PC-9 (cell line): ENCODE measurements at regions not wholly inside any gene's neighbourhood (a gene's known extent, or its start where the extent isn't known, plus 50 kb on each side); places are given as distances from the start of the nearest gene placed in this dataset.

ENCODE experiments used
- BruUV-seq: library from RNA; stranded (reverse); fragments of 400-500 nt; replicated peaks from 2 replicates; lab custom pipeline; 2021; lab: Mats Ljungman, UMichigan
- CTCF ChIA-PET: fragments of 300-600 bp; sonication (Branson Sonifier 250); formaldehyde crosslinking; loops from one replicate; lab custom pipeline; 2022; ENCODE audit warnings: antibody characterized with exemption; lab: Charles Lee
- POLR2A ChIA-PET: fragments of 300-600 bp; sonication (Branson Sonifier 250); formaldehyde crosslinking; loops from one replicate; lab custom pipeline; 2022; ENCODE audit warnings: antibody characterized with exemption; ENCODE audit not compliant: unreplicated experiment; lab: Charles Lee
- DNase-seq, 2 experiments: peaks; one replicate each; pipeline versions ENCODE4 v3.0.0 to v3.0.0-alpha.2; 2015 to 2022; ENCODE audit warnings: mixed read lengths in 1 of 2
- H2AFZ ChIP-seq: fragments of 200-600 bp; sonication (generic); 2 replicates; pipeline ENCODE4 v1.8.1; 2017; ENCODE audit warnings: antibody characterized with exemption
- H3F3A ChIP-seq: fragments of 200-600 bp; sonication (generic); 2 replicates; pipeline ENCODE4 v1.8.1; 2017; ENCODE audit warnings: antibody characterized with exemption, mild to moderate bottlenecking, low read depth; ENCODE audit not compliant: insufficient read depth
- H3K27ac ChIP-seq: fragments of 200-600 bp; sonication (generic); 2 replicates; pipeline ENCODE4 v1.6.1; 2016; ENCODE audit warnings: mixed run types
- H3K27me3 ChIP-seq: fragments of 200-600 bp; sonication (generic); 2 replicates; pipeline ENCODE4 v1.6.1; 2016; ENCODE audit warnings: low read depth, mixed run types; ENCODE audit not compliant: insufficient read depth
- H3K36me3 ChIP-seq: fragments of 200-600 bp; sonication (generic); 2 replicates; pipeline ENCODE4 v1.6.1; 2016; ENCODE audit warnings: low read depth, mixed run types
- H3K4me1 ChIP-seq: fragments of 200-600 bp; sonication (generic); replicated peaks from 2 replicates; pipeline ENCODE4 v1.6.1; 2016; ENCODE audit warnings: mixed run types; ENCODE audit not compliant: insufficient read depth
- H3K4me2 ChIP-seq: fragments of 200-600 bp; sonication (generic); 2 replicates; pipeline ENCODE4 v1.6.1; 2017; ENCODE audit warnings: mixed run types
- H3K4me3 ChIP-seq: fragments of 200-600 bp; sonication (generic); 2 replicates; pipeline ENCODE4 v1.6.1; 2016; ENCODE audit warnings: mixed run types
- H3K79me2 ChIP-seq: fragments of 200-600 bp; sonication (generic); 2 replicates; pipeline ENCODE4 v1.6.1; 2017; ENCODE audit warnings: low read depth, mixed run types
- H3K9me2 ChIP-seq: fragments of 200-600 bp; sonication (generic); 2 replicates; pipeline ENCODE4 v1.8.1; 2017; ENCODE audit warnings: mild to moderate bottlenecking; ENCODE audit not compliant: insufficient read depth
- H3K9me3 ChIP-seq: fragments of 200-600 bp; sonication (generic); 2 replicates; pipeline ENCODE4 v1.8.1; 2016; ENCODE audit warnings: low read depth; ENCODE audit not compliant: insufficient read depth
- H4K20me1 ChIP-seq: fragments of 200-600 bp; sonication (generic); 2 replicates; pipeline ENCODE4 v1.8.1; 2017; ENCODE audit not compliant: insufficient read depth
- CTCF ChIP-seq: fragments of 200-600 bp; sonication (generic); conservative IDR thresholded peaks from 2 replicates; pipeline ENCODE4 v1.6.1; 2017; ENCODE audit warnings: mixed run types, antibody characterized with exemption, mild to moderate bottlenecking, moderate library complexity
- EZH2 ChIP-seq: fragments of 200-600 bp; sonication (generic); IDR thresholded peaks from 2 replicates; pipeline ENCODE4 v1.8.0; 2017; ENCODE audit warnings: antibody characterized with exemption, low read depth
- intact Hi-C: fragments of 100-400 bp; cut with micrococcal nuclease; formaldehyde crosslinking; loops from one replicate; pipeline ENCODE4 v1.10.0; 2022; ENCODE audit not compliant: unreplicated experiment

- intact Hi-C loops = no loop called here
Measured at GRCh38 chr5:4137781-4138180, 542.1 kb downstream of the IRX1 start.

GRCh38 chr5:4142842-4143241, 547.2 kb downstream of the IRX1 start:
- CTCF ChIA-PET = no interaction called here
- no peak overlapping the region for H3K27ac ChIP-seq
- H3K27me3 ChIP-seq = peaks cover 62% of the 10 kb centered on the region
- H4K20me1 ChIP-seq = 0 out of 2 replicates have a peak, but pooled peaks cover 4% of the 10 kb centered on the region
- no peak overlapping the region for H3K4me2 ChIP-seq
- POLR2A ChIA-PET = no interaction called here
- H3K4me1 ChIP-seq = no peaks in the 10 kb centered on the region
- H2AFZ ChIP-seq = no peak overlapping the region
- DNase-seq = no peak
- H3K79me2 ChIP-seq = no peaks in the 10 kb centered on the region
- TF ChIP-seq EZH2 (no peak), CTCF (no peak)
- intact Hi-C loops = no loop called here
- no peaks in the 10 kb centered on the region for H3K9me3 ChIP-seq
- H3K4me3 ChIP-seq = no peak overlapping the region
- H3F3A ChIP-seq = no peaks in the 10 kb centered on the region
- no TSS peak for BruUV-seq
- no peaks in the 10 kb centered on the region for H3K36me3 ChIP-seq
- H3K9me2 ChIP-seq = no peaks in the 10 kb centered on the region

More at GRCh38 chr5:4137781-4138180, 542.1 kb downstream of the IRX1 start:
- Histone ChIP-seq H3K4me1 (no peaks in the 10 kb centered on the region), H3K36me3 (no peaks in the 10 kb centered on the region), H3K4me2 (no peak overlapping the region), H2AFZ (no peak overlapping the region), H3K79me2 (no peaks in the 10 kb centered on the region), H3K27me3 (peaks cover 49% of the 10 kb centered on the region), H3K27ac (no peak overlapping the region), H3K9me3 (no peaks in the 10 kb centered on the region), H3K4me3 (no peak overlapping the region), H4K20me1 (no peaks in the 10 kb centered on the region), H3F3A (no peaks in the 10 kb centered on the region), H3K9me2 (no peaks in the 10 kb centered on the region)
- no peak for DNase-seq
- ChIA-PET POLR2A (interaction anchor here (0.7 kb wide), 1 partner anchor 14 kb away, joined by 7 read pairs; no protein-coding TSS in a partner anchor), CTCF (no interaction called here)
- TF ChIP-seq EZH2 (no peak), CTCF (no peak)
- BruUV-seq = no TSS peak

GRCh38 chr5:4144411-4145007, 548.9 kb downstream of the IRX1 start:
- Histone ChIP-seq H3K36me3 (no peaks in the 10 kb centered on the region), H3K4me1 (no peaks in the 10 kb centered on the region), H3K4me2 (no peak overlapping the region), H3K79me2 (no peaks in the 10 kb centered on the region), H2AFZ (no peak overlapping the region), H3K9me3 (no peaks in the 10 kb centered on the region), H4K20me1 (0 out of 2 replicates have a peak, but pooled peaks cover 4% of the 10 kb centered on the region), H3F3A (no peaks in the 10 kb centered on the region), H3K27ac (no peak overlapping the region), H3K27me3 (peaks cover 49% of the 10 kb centered on the region), H3K9me2 (no peaks in the 10 kb centered on the region), H3K4me3 (no peak overlapping the region)
- ChIA-PET CTCF (no interaction called here), POLR2A (no interaction called here)
- intact Hi-C loops = no loop called here
- no peak for DNase-seq
- no TSS peak for BruUV-seq
- TF ChIP-seq CTCF (no peak), EZH2 (no peak)
